GM10847 (cell line): ENCODE measurements at regions not wholly inside any gene's neighbourhood (a gene's known extent, or its start where the extent isn't known, plus 50 kb on each side); places are given as distances from the start of the nearest gene placed in this dataset.

Source experiments
- POLR2A ChIP-seq: IDR thresholded peaks from 2 replicates; pipeline ENCODE4 v1.6.1; 2011; ENCODE audit not compliant: insufficient read length; ENCODE audit errors: extremely low read depth

GRCh38 chrX:40277672-40278071, 179.9 kb upstream of the BCOR start:
- no peak for TF ChIP-seq POLR2A

GRCh38 chrX:40273356-40274050, 175.7 kb upstream of the BCOR start:
- TF ChIP-seq POLR2A, result no peak

DNA sequence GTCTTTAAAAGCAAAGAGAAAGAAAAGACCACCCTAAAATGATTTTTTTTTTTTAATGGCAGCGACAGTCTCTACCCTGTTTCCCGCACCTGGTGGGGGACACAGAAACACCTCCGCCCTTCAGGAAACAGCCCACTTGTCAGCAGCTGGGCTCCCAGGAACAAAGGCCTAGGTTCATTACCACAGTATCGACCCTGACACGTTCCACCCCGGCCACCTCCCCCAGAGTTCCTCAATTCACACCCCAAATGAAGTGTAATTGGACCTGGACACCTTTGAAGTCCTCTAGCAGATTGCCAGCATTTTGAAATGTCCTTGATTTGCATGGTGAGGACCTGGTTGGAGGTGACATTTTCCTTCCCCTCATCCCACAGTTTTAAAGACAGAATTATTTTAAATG, 175.0 kb upstream of the BCOR start:
- TF ChIP-seq POLR2A, result no peak

DNA sequence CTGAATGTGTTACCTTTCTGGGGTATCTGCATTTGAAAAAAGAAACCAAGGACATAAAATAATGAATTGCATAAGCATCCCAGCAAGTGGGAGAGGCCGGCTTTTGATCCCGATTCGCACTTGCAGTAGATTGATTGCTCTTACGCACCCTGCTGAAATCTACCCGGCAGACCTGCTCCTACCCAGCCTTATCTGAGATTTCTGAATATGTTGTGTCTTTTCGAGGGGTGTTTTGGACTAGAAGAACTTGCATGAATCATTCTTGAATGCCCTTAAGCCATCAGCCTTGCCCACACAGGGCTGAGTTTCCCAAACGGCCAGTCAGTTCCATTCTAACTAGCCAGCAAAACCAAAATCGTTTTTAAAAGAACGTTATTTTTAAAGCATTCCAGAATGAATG, 174.4 kb upstream of the BCOR start:
- no peak for TF ChIP-seq POLR2A

DNA sequence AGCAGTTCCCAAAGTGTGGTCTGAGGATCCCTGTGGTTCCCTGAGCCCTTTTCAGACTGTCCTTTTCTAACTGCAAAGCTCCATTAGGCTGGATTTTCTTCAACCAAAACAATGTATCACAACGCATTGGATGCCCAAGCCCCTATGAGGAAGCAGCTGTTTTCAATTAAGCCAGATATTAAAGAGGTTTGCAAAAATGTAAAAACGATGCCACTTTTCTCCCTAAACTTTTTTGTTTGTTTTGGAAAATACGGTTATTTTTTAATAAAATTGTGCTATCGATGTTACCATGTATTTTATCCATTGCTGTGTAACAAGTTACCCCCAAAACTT, 170.4 kb upstream of the BCOR start:
- TF ChIP-seq POLR2A, result no peak

- TF ChIP-seq POLR2A, result no peak
These were observed 169.8 kb upstream of the BCOR start for GRCh38 chrX:40267334-40268187.

GRCh38 chrX:40266490-40267333, 169.0 kb upstream of the BCOR start:
- no peak for TF ChIP-seq POLR2A

DNA sequence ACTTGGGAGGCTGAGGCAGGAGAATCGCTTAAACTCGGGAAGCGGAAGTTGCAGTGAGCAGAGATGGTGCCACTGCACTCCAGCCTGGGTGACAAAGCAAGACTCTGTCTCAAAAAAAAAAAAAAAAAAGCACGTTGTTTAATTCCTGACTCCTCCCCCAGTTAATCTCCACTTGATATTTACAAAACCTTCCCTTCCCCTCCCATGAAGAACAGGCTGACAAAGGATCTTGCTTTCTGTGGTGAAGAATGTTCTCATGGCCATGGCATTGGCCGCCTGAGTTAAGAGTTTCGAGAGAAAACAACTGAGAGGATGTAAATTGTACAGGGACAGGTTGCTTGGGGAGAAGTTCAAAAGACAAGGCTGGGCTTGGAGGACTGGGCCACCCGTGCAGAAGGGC, 168.2 kb upstream of the BCOR start:
- no peak for TF ChIP-seq POLR2A

DNA sequence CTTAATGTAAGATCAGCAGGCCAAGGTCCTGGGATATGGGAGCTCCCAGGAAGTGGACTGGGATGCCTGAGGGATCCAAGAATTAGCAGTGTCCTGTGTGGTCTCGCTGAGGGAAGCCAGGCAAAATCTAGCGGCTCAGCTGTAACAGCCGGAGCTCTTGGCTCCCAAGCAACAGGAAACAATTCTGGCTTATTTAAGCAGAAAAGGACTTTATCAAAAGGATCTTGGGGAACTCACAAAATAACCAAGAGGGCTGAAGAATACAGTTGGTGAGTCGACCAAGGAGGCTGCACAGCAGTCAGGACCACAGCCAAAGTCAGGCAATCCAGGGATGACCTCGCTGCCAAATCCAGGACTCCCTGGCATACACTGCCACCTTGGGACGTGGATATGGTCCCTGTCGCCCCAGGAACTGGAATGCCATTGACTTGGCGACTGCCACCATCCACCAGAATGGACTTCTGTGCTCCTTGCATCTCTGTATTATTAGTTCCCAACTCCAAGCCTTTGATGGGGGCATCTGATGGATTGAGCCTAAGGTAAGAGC, 165.3 kb upstream of the BCOR start:
- TF ChIP-seq POLR2A, result no peak

DNA sequence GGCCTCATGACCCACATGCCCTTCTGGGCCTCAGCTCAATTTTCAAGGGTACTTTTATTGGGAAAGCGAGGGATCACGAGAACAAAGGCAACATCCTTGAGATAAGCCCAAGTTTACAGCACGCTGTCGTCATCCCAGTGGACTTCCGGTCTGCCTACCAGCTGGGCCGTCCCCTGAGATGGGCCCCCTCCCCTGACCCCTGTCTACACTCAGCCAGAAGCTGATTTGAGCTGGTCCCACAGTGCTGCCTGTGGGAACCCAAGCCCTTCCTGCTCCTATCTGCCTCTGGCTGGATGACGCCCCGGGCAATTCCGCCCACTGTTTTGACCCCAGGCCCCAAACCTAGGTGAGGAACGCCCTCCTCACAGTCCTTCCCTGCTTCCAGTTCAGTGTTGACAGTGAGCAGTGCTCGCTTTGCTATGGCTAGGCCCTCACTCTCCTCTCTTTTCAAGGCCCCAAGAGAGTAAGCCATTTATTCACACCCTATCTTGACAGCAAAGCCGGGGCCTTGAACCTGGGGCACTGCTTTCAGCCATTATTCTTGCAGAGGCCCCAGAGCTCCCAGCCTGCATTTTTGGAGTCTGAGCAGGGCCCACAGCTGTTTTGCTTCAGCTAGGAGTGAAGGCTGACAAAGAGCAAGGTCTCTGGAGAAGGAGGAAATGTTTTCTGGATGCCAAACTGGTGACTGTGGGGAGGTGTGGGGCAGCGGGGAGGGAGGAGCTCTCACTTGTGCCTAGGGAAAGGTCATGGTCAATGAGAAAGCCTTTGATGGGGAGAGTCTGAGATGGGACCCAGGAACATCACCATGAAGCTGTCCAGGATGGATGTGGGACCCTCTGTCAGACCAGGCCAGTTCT, 164.6 kb upstream of the BCOR start:
- no peak for TF ChIP-seq POLR2A

DNA sequence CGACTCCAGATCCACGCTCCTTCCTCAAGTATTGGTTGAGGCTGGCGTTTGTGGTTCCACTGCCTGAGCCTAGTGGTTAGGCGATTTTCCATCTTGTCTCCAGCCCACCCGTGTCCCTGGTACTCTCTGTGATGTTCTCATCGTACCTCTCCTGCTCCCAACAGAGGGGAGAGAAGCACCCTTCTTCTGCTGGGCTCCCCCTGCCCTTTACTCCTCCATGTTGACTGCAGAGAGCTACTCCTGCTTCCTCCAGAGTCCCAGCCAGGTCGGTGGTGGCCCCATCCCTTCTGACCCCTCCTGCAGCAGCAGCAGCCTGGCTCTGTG, 164.0 kb upstream of the BCOR start:
- no peak for TF ChIP-seq POLR2A

DNA sequence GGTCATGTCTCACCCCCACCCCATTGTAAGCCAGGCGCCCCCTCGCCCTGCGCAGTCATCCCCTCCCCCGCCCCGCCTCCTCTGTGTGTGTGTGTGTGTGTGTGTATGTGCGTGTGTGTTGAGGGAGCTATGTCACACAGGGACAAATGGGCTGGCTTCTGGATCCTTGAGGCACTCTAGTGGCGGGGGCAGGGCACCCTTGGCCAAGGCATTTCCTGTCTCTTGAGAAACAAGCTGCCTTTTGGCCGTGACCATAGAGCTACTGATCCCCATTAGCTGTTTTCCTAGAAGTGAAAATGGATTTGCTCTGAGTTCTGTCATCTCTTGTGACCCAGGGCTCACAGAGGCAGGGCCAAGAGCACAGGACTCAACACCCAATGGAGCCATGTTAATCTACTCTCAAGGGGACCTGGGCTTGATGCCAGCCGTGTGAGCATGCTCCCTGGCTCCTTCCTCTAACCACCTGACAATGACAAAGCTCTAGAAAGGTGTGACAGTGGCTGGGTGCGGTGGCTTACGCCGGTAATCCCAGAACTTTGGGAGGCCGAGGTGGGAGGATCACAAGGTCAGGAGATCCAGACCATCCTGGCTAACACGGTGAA, 162.5 kb upstream of the BCOR start:
- no peak for TF ChIP-seq POLR2A

GRCh38 chrX:40258909-40259308, 161.2 kb upstream of the BCOR start:
- no peak for TF ChIP-seq POLR2A

DNA sequence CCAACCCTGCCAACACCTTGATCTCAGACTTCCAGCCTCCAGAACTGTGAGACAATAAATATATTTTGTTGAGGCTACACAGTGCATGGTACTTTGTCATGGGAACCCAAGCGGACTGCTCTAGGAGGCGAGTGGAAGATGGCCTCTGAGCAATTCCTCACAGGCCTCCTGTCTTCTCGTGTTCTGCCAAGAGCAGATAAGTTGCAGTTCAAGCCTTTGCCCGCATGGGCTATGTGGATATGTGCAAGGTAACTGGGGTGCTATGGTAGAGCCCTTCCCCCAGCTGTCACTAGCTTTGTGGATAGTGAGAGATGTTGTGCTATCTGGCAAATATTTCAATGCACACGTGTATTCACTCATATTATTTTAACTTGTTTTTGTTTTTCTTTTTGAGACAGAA, 156.0 kb upstream of the BCOR start:
- no peak for TF ChIP-seq POLR2A

GRCh38 chrX:40249582-40249981, 151.8 kb upstream of the BCOR start:
- no peak for TF ChIP-seq POLR2A

DNA sequence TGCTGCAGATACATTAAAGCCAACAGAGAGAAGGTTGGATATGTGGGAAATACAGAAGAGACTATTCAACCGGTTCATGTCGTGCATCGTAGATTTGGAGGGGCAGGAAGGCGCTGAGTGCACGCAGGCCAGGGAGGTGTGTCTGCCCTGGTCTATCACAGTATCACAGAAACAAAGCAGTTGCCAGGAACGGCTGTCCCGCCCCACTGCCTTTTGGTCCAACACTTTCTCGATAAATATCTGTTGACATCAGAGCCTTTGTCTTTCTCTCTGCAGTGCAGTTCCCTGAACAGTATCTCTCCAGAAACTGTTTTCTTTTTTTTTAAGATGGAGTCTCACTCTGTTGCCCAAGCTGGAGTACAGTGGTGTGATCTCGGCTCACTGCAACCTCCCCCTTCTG, 151.1 kb upstream of the BCOR start:
- TF ChIP-seq POLR2A, result no peak
